HTR-8/SVneo (cell line): ENCODE measurements at regions not wholly inside any gene's neighbourhood (a gene's known extent, or its start where the extent isn't known, plus 50 kb on each side); places are given as distances from the start of the nearest gene placed in this dataset.

Experiments
- DNase-seq: peaks from one replicate; pipeline ENCODE4 v3.0.0; 2011; ENCODE audit warnings: low spot score, mixed read lengths; ENCODE audit not compliant: insufficient read length
- FAIRE-seq: peaks from 2 replicates; lab custom pipeline; 2011; peaks lifted over from hg19 to GRCh38; lab: Jason Lieb, UNC

GRCh38 chr1:60222360-60223115 is 149.0 kb upstream of the C1orf87 start:
- DNase-seq: no peak
- no peak for FAIRE-seq

GRCh38 chr1:60213253-60213652 is 139.7 kb upstream of the C1orf87 start:
- DNase-seq (no peak), FAIRE-seq (no peak)

DNA sequence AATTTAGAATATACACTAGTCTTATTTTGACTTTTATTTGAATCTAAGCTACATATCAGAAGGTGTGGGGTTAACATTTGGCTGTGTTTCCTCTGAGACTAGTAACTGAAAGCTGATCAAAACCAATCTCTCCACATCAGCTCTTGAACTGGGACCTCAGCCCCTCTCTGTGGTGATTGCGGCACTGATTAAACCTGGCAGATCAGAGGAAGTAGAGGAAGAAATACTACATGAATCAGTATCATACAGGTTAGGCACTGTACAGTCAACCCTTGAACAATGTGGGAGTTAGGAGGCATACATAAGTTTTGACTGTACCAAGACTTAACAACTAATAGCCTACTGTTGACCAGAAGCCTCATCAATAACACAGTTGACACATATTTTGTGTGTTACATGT is 122.5 kb upstream of the C1orf87 start:
- DNase-seq (no peak), FAIRE-seq (no peak)

DNA sequence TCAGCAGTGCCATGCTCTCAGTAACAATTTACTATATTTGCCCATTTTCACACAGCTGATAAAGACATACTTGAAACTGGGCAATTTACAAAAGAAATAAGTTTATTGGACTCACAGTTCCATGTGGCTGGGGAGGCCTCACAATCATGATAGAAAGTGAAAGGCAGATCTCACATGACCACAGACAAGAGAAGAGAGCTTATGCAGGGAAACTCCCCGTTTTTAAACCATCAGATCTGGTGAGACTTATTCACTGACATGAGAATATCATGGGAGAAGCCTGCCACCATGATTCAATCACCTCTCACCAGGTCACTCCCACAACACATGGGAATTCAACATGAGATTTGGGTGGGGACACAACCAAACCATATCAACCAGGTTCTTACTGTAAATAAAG is 112.1 kb upstream of the C1orf87 start:
- no peak for DNase-seq
- FAIRE-seq: no peak

GRCh38 chr1:60184521-60184920 is 111.0 kb upstream of the C1orf87 start:
- DNase-seq: no peak
- no peak for FAIRE-seq

GRCh38 chr1:60173729-60174505 is 100.3 kb upstream of the C1orf87 start:
- no peak for FAIRE-seq
- no peak for DNase-seq

DNA sequence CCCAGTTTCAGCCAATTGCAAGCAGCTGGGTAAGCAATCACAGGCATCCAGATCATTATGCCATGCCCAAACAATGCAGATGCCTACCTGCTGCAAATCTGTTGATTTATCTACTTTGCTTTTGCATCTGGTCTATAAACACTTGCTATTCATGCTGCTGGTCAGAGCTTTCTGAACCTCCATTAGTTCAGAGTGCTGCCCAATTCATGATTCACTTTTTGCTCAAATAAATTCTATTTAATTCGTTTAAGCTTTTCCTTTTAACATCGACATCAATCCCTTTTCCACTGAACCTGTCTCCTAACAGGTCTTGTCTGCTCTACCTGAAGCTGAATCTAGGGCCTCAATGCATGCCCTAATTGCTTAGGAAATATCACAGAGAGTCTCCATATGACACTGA is 99.4 kb upstream of the C1orf87 start:
- FAIRE-seq: no peak
- no peak for DNase-seq

- FAIRE-seq: no peak
- no peak for DNase-seq
Measured at GRCh38 chr1:60171801-60172200, 98.2 kb upstream of the C1orf87 start.

DNA sequence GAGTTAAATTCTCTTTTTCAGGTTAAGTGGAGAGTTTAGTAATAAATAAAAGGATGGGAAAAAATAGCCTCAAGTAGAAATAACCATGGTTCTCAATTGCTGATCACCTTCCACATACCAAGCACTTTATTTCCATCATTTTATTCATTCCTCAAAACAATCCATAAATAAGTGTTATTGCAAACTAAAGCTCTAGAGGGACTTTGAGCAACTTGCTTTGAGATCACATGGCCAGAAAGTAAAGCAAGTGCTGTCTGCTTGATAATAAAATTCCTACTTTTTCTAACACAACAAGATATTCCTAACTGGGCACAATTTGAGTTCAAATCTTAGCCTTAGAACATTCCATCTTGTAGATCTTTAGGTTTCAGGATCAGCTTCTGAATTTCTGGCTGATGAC is 97.1 kb upstream of the C1orf87 start:
- no peak for FAIRE-seq
- DNase-seq: no peak

DNA sequence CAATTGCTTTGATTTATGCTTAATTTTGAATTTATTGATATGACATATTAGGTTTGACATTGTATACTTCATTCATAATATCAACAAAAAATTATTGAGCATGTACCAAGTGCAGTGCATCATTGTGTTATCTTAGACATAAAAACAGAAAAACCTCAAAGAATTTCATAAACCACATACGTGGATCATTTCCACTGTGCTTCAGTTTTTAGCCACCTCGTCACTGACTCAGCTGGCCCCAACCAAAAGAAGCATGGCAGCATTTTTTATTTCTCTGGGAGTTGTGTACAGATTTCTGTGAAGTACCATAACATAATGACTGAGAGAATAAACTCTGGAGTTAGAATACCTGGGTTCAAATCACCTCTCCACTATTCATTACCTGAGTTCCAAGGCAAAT is 95.6 kb upstream of the C1orf87 start:
- no peak for DNase-seq
- no peak for FAIRE-seq

DNA sequence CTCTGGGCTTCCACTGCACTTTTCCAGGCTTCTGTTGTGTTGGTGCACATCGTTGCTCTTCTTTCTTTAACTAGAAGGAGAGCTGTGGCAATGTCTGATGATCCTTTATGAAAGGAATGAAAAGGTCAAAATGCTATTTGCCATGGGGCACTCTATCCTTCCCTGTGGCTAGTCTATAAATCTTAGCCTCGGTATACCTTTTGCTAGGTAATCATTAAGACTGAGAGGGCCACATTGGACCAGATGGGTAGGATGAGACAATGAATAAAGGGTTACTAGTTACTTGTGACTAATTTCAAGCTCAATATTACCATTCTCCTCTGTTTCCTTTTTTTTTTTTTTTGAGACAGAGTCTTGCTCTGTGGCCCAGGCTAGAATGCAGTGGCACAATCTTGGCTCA is 89.4 kb upstream of the C1orf87 start:
- DNase-seq: no peak
- FAIRE-seq: no peak

DNA sequence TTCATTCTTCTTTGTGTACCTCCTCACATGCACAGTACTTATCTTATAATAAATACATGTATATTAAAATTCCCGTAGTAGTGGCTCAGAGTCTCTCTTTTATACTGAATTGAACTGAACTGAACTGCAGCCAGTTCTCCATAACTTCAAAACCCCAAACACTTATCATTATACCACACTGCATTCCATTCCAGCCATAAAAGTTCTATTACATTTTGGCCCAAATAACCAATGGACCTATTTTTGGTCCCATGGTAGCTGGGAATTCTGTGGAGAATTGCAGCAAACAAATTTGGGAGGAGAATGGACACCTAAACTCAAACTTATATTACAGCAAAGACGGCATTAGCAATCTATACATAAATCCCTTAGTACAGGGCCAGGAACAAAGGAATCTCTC is 86.6 kb upstream of the C1orf87 start:
- DNase-seq (no peak), FAIRE-seq (no peak)

DNA sequence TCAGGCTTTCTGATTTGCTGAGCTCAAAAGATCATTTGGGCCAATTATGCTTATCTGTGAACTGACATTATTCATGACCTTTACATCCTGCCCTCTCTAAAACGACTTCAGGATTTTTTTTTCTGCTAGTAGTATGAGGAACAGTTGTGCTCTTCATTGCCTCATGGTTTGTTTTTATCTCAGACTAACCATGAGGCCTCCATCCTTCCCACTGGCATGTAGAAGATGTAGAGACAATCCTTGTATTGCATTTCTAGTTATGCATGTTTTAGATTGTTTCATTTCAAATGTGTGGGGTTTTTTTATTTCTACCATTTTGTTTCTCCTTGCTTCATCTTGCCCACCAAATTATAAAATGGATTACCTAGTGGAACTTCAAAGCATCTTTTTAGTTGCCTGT is 82.8 kb upstream of the C1orf87 start:
- no peak for DNase-seq
- FAIRE-seq: no peak

- DNase-seq (no peak), FAIRE-seq (no peak)
Measured at GRCh38 chr1:60153961-60154360, 80.4 kb upstream of the C1orf87 start.

- FAIRE-seq (no peak), DNase-seq (no peak)
Measured at GRCh38 chr1:60152891-60153290, 79.3 kb upstream of the C1orf87 start.

GRCh38 chr1:60151311-60151710 is 77.7 kb upstream of the C1orf87 start:
- FAIRE-seq (no peak), DNase-seq (no peak)

DNA sequence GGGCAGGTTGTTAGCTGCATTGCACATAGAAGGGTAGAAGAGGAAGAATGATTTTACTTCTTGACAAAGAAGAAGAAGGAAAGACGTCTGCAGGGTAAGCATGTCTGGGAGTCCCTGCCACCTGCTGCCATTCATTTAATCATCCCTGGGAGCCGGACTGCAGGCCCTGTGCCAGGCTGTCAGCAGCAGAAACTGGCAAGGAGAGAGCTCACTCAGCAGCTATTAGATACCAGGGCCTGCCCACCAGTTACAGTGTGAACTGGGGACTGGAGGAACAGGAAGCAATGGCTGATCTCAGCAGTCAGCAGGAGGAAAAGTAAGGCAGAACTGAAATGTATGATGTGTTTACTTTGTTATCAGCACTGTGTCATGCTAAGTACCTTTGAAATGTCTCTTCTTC is 75.7 kb upstream of the C1orf87 start:
- DNase-seq: no peak
- FAIRE-seq: no peak

- FAIRE-seq (no peak), DNase-seq (no peak)
Measured at GRCh38 chr1:60146884-60147283, 73.3 kb upstream of the C1orf87 start.

DNA sequence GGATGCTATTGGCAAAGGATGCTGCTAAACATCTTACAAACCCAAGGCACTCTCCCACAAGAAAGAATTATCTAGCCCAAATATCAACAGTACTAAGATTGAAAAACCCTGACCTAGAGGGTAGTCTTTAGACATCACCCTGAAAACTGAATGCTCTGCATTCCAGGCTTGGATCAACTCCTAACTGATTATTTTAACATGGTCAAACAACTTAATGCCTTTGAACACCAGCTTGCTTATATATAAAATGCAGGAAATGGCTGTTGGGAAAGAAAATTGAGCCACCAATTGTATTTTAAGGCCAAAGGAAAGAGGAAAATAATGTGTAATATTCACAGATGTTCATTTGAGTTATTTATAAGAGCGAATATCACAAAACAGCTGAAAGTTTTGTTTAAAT is 72.2 kb upstream of the C1orf87 start:
- DNase-seq: no peak
- no peak for FAIRE-seq

GRCh38 chr1:60141743-60142142 is 68.2 kb upstream of the C1orf87 start:
- FAIRE-seq (no peak), DNase-seq (no peak)

GRCh38 chr1:60141276-60141675 is 67.7 kb upstream of the C1orf87 start:
- FAIRE-seq: no peak
- no peak for DNase-seq

DNA sequence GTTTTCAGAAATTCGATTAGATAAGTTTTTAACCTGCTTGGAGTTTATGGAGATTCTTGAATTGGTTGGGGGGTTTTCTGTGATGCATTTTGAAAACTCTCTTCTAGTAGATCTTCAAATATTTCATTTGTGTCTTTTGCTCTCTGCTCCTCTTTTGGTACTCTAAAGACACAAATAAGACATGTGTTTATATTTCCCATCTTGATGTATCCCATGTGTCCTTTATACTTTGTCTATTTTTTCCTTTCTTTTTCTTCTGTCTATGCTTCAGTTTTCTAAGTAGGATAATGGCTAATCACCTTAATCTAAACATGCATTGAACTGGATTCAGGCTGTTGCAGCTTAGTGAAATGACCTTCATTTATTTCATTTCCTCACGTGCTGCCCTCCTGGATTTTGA is 63.8 kb upstream of the C1orf87 start:
- DNase-seq (no peak), FAIRE-seq (no peak)
